H9 (cell line): ENCODE measurements at regions not wholly inside any gene's neighbourhood (a gene's known extent, or its start where the extent isn't known, plus 50 kb on each side); places are given as distances from the start of the nearest gene placed in this dataset.

ENCODE experiments used
- DNase-seq: peaks from one replicate; pipeline ENCODE4 v3.0.0-alpha.2; 2017
- H2AFZ ChIP-seq: one replicate; pipeline ENCODE4 v1.6.1; 2013; ENCODE audit warnings: mild to moderate bottlenecking, low read length, control low read depth, moderate library complexity
- H2AK5ac ChIP-seq: 2 replicates; pipeline ENCODE4 v1.6.1; 2013; ENCODE audit warnings: low read length, control low read depth, mixed read lengths; ENCODE audit not compliant: insufficient read length
- H2BK120ac ChIP-seq: one replicate; pipeline ENCODE4 v1.6.1; 2013; ENCODE audit warnings: low read depth, mild to moderate bottlenecking, low read length, control low read depth, inconsistent platforms; ENCODE audit not compliant: poor library complexity, severe bottlenecking
- H2BK12ac ChIP-seq: 2 replicates; pipeline ENCODE4 v1.6.1; 2013; ENCODE audit warnings: low read length, control low read depth, mixed read lengths, low read depth; ENCODE audit not compliant: insufficient read length
- H2BK15ac ChIP-seq: 2 replicates; pipeline ENCODE4 v1.6.1; 2013; ENCODE audit warnings: low read depth, low read length, control low read depth
- H2BK20ac ChIP-seq: one replicate; pipeline ENCODE4 v1.6.1; 2013; ENCODE audit warnings: low read depth, mild to moderate bottlenecking, low read length, control low read depth, inconsistent platforms; ENCODE audit not compliant: poor library complexity, severe bottlenecking
- H2BK5ac ChIP-seq: 2 replicates; pipeline ENCODE4 v1.6.1; 2013; ENCODE audit warnings: low read length, control low read depth, mixed read lengths; ENCODE audit not compliant: insufficient read length
- H3K14ac ChIP-seq: 2 replicates; pipeline ENCODE4 v1.6.1; 2013; ENCODE audit warnings: low read length, control low read depth; ENCODE audit not compliant: insufficient read depth
- H3K18ac ChIP-seq: 2 replicates; pipeline ENCODE4 v1.6.1; 2013; ENCODE audit warnings: low read depth, mild to moderate bottlenecking, mixed read lengths, low read length, control low read depth; ENCODE audit not compliant: insufficient read length
- H3K23ac ChIP-seq: 2 replicates; pipeline ENCODE4 v1.6.1; 2013; ENCODE audit warnings: low read length, control low read depth, mixed read lengths, low read depth; ENCODE audit not compliant: insufficient read length
- H3K23me2 ChIP-seq: 2 replicates; pipeline ENCODE4 v1.6.1; 2013; ENCODE audit warnings: low read depth, mild to moderate bottlenecking, mixed read lengths, low read length, control low read depth; ENCODE audit not compliant: insufficient read length, poor library complexity, severe bottlenecking
- H3K27ac ChIP-seq: 2 replicates; pipeline ENCODE4 v1.5.1; 2013; ENCODE audit warnings: low read length, control low read depth, mixed read lengths, low read depth; ENCODE audit not compliant: insufficient read length
- H3K27me3 ChIP-seq: 2 replicates; pipeline ENCODE4 v1.6.1; 2013; ENCODE audit warnings: low read length, control low read depth, inconsistent platforms; ENCODE audit not compliant: insufficient read depth
- H3K4ac ChIP-seq: 2 replicates; pipeline ENCODE4 v1.6.1; 2013; ENCODE audit warnings: low read depth, mild to moderate bottlenecking, control low read depth, inconsistent platforms, low read length, moderate library complexity
- H3K4me1 ChIP-seq: 2 replicates; pipeline ENCODE4 v1.6.1; 2013; ENCODE audit warnings: low read length, control low read depth, inconsistent platforms; ENCODE audit not compliant: insufficient read depth
- H3K4me2 ChIP-seq: 2 replicates; pipeline ENCODE4 v1.6.1; 2013; ENCODE audit warnings: low read length, control low read depth, mixed read lengths; ENCODE audit not compliant: insufficient read length, insufficient read depth
- H3K56ac ChIP-seq: 2 replicates; pipeline ENCODE4 v1.6.1; 2013; ENCODE audit warnings: low read depth, mild to moderate bottlenecking, mixed read lengths, low read length, control low read depth; ENCODE audit not compliant: insufficient read length
- H3K79me1 ChIP-seq: 2 replicates; pipeline ENCODE4 v1.6.1; 2013; ENCODE audit warnings: low read depth, mild to moderate bottlenecking, moderate library complexity, low read length, control low read depth, inconsistent platforms; ENCODE audit not compliant: insufficient read depth, poor library complexity, severe bottlenecking
- H3K79me2 ChIP-seq: 2 replicates; pipeline ENCODE4 v1.6.1; 2013; ENCODE audit warnings: low read length, control low read depth, inconsistent platforms; ENCODE audit not compliant: insufficient read depth
- H3K9ac ChIP-seq: 2 replicates; pipeline ENCODE4 v1.6.1; 2013; ENCODE audit warnings: low read length, control low read depth, mixed read lengths; ENCODE audit not compliant: insufficient read length; ENCODE audit errors: extremely low read depth
- H3K9me3 ChIP-seq: one replicate; pipeline ENCODE4 v1.6.1; 2013; ENCODE audit warnings: low read depth, low read length, inconsistent platforms; ENCODE audit not compliant: control insufficient read depth
- H3T11ph ChIP-seq: one replicate; pipeline ENCODE4 v1.6.1; 2013; ENCODE audit warnings: mild to moderate bottlenecking, low read length, control low read depth, inconsistent platforms
- H4K20me1 ChIP-seq: one replicate; pipeline ENCODE4 v1.6.1; 2013; ENCODE audit not compliant: control insufficient read depth, insufficient read length, insufficient read depth
- H4K5ac ChIP-seq: 2 replicates; pipeline ENCODE4 v1.6.1; 2013; ENCODE audit warnings: low read depth, mild to moderate bottlenecking, mixed read lengths, low read length, control low read depth; ENCODE audit not compliant: insufficient read length
- H4K8ac ChIP-seq: replicated peaks from 2 replicates; pipeline ENCODE4 v1.6.1; 2013; ENCODE audit warnings: low read length, control low read depth, mixed read lengths, low read depth; ENCODE audit not compliant: insufficient read length
- H4K91ac ChIP-seq: 2 replicates; pipeline ENCODE4 v1.6.1; 2013; ENCODE audit warnings: low read depth, mild to moderate bottlenecking, moderate library complexity, mixed read lengths, low read length, control low read depth; ENCODE audit not compliant: insufficient read length
- H3K27ac Mint-ChIP-seq, 3 experiments: 2 replicates in 2 of 3; 3 replicates in 1 of 3; pipeline ENCODE4 v1.8.0; 2020 to 2021; ENCODE audit warnings: mixed read lengths in 3 of 3, mild to moderate bottlenecking in 1 of 3, moderate library complexity in 1 of 3
- H3K27me3 Mint-ChIP-seq: 2 replicates; pipeline ENCODE4 v1.8.0; 2021; ENCODE audit warnings: low read depth, mild to moderate bottlenecking, moderate library complexity, mixed read lengths
- H3K36me3 Mint-ChIP-seq, 3 experiments: 2 replicates in 2 of 3; 3 replicates in 1 of 3; pipeline ENCODE4 v1.8.0; 2020 to 2021; ENCODE audit warnings: low read depth in 3 of 3, mixed read lengths in 3 of 3; ENCODE audit not compliant: insufficient read depth in 1 of 3
- H3K4me1 Mint-ChIP-seq, 2 experiments: 2 replicates each; pipeline ENCODE4 v1.8.0; 2020; ENCODE audit warnings: mixed read lengths in 2 of 2
- H3K4me3 Mint-ChIP-seq, 2 experiments: 2 replicates in 1 of 2; 3 replicates in 1 of 2; pipeline ENCODE4 v1.8.0; 2020 to 2021; ENCODE audit warnings: mild to moderate bottlenecking in 2 of 2, mixed read lengths in 2 of 2, moderate library complexity in 1 of 2
- H3K9me3 Mint-ChIP-seq, 2 experiments: 2 replicates in 1 of 2; 3 replicates in 1 of 2; pipeline ENCODE4 v1.8.0; 2020; ENCODE audit warnings: mild to moderate bottlenecking in 2 of 2, mixed read lengths in 2 of 2, moderate library complexity in 1 of 2
- WGBS: extraction: QIAGEN DNeasy Blood & Tissue Kit; methylation state at CpG from one replicate; pipeline ENCODE4 v1.1.7; 2013; ENCODE audit warnings: missing lambda C conversion rate, low lambda C conversion rate, mixed read lengths; ENCODE audit not compliant: insufficient read length; ENCODE audit errors: extremely low coverage; 5-methylcytosine and 5-hydroxymethylcytosine counted together
- TF ChIP-seq, protein P1 (sequence below): fragments of 200-600 bp; sonication (generic); conservative IDR thresholded peaks from 3 replicates; pipeline ENCODE4 v1.8.0; 2021; ENCODE audit warnings: antibody characterized with exemption, mild to moderate bottlenecking

DNA sequence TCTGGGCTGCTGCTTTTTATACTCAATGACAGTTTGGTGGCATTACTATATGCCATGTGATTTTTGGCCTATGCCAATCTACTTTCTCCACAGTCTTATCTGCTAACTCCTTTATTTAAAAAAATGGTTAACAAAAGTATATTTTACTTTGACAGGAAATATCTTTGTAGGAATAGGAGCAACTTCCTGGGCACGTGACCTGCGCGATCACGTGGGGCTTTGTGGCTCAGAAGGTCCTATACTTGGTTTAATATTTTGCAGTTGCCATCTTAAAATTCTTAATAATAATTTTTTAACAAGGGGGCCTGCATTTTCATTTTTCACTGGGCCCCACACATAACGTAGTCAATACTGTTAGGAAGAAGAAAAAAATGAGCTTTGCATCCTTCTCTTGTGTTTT, 249.7 kb downstream of the ACTR3 start:
- H3K9ac ChIP-seq: no peak overlapping the region
- H2BK15ac ChIP-seq: no peak overlapping the region
- H2AFZ ChIP-seq: no peak overlapping the region
- WGBS: no CpG with 5 or more reads among the region's 5 CpGs
- no peak overlapping the region for H3K4me2 ChIP-seq
- H3K79me2 ChIP-seq: no peaks in the 10 kb centered on the region
- H3K9me3 ChIP-seq: no peaks in the 10 kb centered on the region
- H3K4me3 Mint-ChIP-seq: no peak overlapping the region
- H4K5ac ChIP-seq: no peak overlapping the region
- H2BK5ac ChIP-seq: no peak overlapping the region
- no peaks in the 10 kb centered on the region for H3K79me1 ChIP-seq
- DNase-seq: no peak
- no peak overlapping the region for H3K14ac ChIP-seq
- no peaks in the 10 kb centered on the region for H3K4me1 ChIP-seq
- no peak overlapping the region for H2BK120ac ChIP-seq
- H3K23me2 ChIP-seq: no peaks in the 10 kb centered on the region
- H4K91ac ChIP-seq: no peak overlapping the region
- TF ChIP-seq, protein P1, sequence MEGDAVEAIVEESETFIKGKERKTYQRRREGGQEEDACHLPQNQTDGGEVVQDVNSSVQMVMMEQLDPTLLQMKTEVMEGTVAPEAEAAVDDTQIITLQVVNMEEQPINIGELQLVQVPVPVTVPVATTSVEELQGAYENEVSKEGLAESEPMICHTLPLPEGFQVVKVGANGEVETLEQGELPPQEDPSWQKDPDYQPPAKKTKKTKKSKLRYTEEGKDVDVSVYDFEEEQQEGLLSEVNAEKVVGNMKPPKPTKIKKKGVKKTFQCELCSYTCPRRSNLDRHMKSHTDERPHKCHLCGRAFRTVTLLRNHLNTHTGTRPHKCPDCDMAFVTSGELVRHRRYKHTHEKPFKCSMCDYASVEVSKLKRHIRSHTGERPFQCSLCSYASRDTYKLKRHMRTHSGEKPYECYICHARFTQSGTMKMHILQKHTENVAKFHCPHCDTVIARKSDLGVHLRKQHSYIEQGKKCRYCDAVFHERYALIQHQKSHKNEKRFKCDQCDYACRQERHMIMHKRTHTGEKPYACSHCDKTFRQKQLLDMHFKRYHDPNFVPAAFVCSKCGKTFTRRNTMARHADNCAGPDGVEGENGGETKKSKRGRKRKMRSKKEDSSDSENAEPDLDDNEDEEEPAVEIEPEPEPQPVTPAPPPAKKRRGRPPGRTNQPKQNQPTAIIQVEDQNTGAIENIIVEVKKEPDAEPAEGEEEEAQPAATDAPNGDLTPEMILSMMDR: no peak
- H2BK12ac ChIP-seq: no peak overlapping the region
- H3T11ph ChIP-seq: no peak overlapping the region
- H3K18ac ChIP-seq: no peak overlapping the region
- H2BK20ac ChIP-seq: no peak overlapping the region
- no peak overlapping the region for H3K23ac ChIP-seq
- no peaks in the 10 kb centered on the region for H3K27me3 ChIP-seq
- H3K27ac Mint-ChIP-seq: no peak overlapping the region
- no peak overlapping the region for H3K56ac ChIP-seq
- H3K27ac ChIP-seq: no peak overlapping the region
- peaks cover 7 to 14% of the 10 kb centered on the region in 2 experiments; a peak in 4 of 5 replicates for H3K9me3 Mint-ChIP-seq
- no peak overlapping the region for H4K8ac ChIP-seq
- H3K27me3 Mint-ChIP-seq: no peaks in the 10 kb centered on the region
- H3K36me3 Mint-ChIP-seq: peaks cover 2 to 14% (median 4%) of the 10 kb centered on the region in 3 experiments; a peak in 3 of 7 replicates
- no peaks in the 10 kb centered on the region for H4K20me1 ChIP-seq
- H2AK5ac ChIP-seq: no peak overlapping the region
- H3K4me1 Mint-ChIP-seq: peaks cover 5 to 9% of the 10 kb centered on the region in 2 experiments; a peak in 3 of 4 replicates
- no peak overlapping the region for H3K4ac ChIP-seq
